GM23338 (cell line): ENCODE measurements at regions not wholly inside any gene's neighbourhood (a gene's known extent, or its start where the extent isn't known, plus 50 kb on each side); places are given as distances from the start of the nearest gene placed in this dataset.

Experiments
- ATAC-seq: fragments of 200-7000 bp; cut with Tn5 transposase; 3 replicates; pipeline ENCODE4 v1.9.1; 2020
- DNase-seq: peaks from one replicate; pipeline ENCODE4 v3.0.0-alpha.2; 2015; ENCODE audit warnings: low spot score
- H2AFZ ChIP-seq: fragments of 200-600 bp; sonication (generic); 2 replicates; pipeline ENCODE4 v1.8.0; 2016; ENCODE audit warnings: antibody characterized with exemption, mild to moderate bottlenecking, moderate library complexity
- H3F3A ChIP-seq: fragments of 200-600 bp; sonication (generic); replicated peaks from 2 replicates; pipeline ENCODE4 v1.8.0; 2017; ENCODE audit warnings: antibody characterized with exemption, mixed run types, low read depth
- H3K27ac ChIP-seq: fragments of 200-600 bp; sonication (generic); 2 replicates; pipeline ENCODE4 v1.6.1; 2016; ENCODE audit warnings: low read depth
- H3K27me3 ChIP-seq: fragments of 200-600 bp; sonication (generic); 2 replicates; pipeline ENCODE4 v1.8.0; 2016; ENCODE audit warnings: mild to moderate bottlenecking, mixed run types, moderate library complexity; ENCODE audit not compliant: insufficient read depth
- H3K36me3 ChIP-seq: fragments of 200-600 bp; sonication (generic); 2 replicates; pipeline ENCODE4 v1.8.0; 2016; ENCODE audit warnings: mild to moderate bottlenecking; ENCODE audit not compliant: insufficient read depth
- H3K4me1 ChIP-seq: fragments of 200-600 bp; sonication (generic); 2 replicates; pipeline ENCODE4 v1.8.0; 2016; ENCODE audit warnings: mild to moderate bottlenecking, moderate library complexity; ENCODE audit not compliant: insufficient read depth
- H3K4me2 ChIP-seq: fragments of 200-600 bp; sonication (generic); 2 replicates; pipeline ENCODE4 v1.7.1; 2017; ENCODE audit warnings: mixed run types
- H3K4me3 ChIP-seq: fragments of 200-600 bp; sonication (generic); 2 replicates; pipeline ENCODE4 v1.6.1; 2016; ENCODE audit warnings: mixed run types
- H3K79me2 ChIP-seq: fragments of 200-600 bp; sonication (generic); replicated peaks from 2 replicates; pipeline ENCODE4 v1.8.0; 2017; ENCODE audit warnings: mild to moderate bottlenecking; ENCODE audit not compliant: insufficient read depth
- H3K9me2 ChIP-seq: fragments of 200-600 bp; sonication (generic); 2 replicates; pipeline ENCODE4 v1.8.0; 2017; ENCODE audit not compliant: insufficient read depth
- H4K20me1 ChIP-seq: fragments of 200-600 bp; sonication (generic); replicated peaks from 2 replicates; pipeline ENCODE4 v1.8.0; 2017; ENCODE audit warnings: mild to moderate bottlenecking; ENCODE audit not compliant: insufficient read depth
- H3K27ac Mint-ChIP-seq: 2 replicates; pipeline ENCODE4 v1.8.0; 2020; ENCODE audit warnings: inconsistent platforms, mild to moderate bottlenecking, moderate library complexity, mixed read lengths
- H3K27me3 Mint-ChIP-seq: 3 replicates; pipeline ENCODE4 v1.8.0; 2022; ENCODE audit warnings: low read depth, mild to moderate bottlenecking, moderate library complexity, mixed read lengths, inconsistent platforms; ENCODE audit not compliant: insufficient read depth, poor library complexity
- H3K36me3 Mint-ChIP-seq: 3 replicates; pipeline ENCODE4 v1.8.0; 2021; ENCODE audit warnings: low read depth, mild to moderate bottlenecking, inconsistent platforms, moderate library complexity, mixed read lengths
- H3K4me1 Mint-ChIP-seq: 3 replicates; pipeline ENCODE4 v1.8.0; 2020; ENCODE audit warnings: mild to moderate bottlenecking, inconsistent platforms, mixed read lengths
- H3K4me3 Mint-ChIP-seq: 3 replicates; pipeline ENCODE4 v1.8.0; 2021; ENCODE audit warnings: moderate library complexity, mild to moderate bottlenecking, inconsistent platforms, mixed read lengths
- H3K9me3 Mint-ChIP-seq: 3 replicates; pipeline ENCODE4 v1.8.0; 2020; ENCODE audit warnings: moderate library complexity, mild to moderate bottlenecking, inconsistent platforms, mixed read lengths
- EZH2 ChIP-seq: fragments of 200-600 bp; sonication (generic); IDR thresholded peaks from one replicate; pipeline ENCODE4 v1.8.0; 2017; ENCODE audit warnings: antibody characterized with exemption, mild to moderate bottlenecking, low read depth; ENCODE audit not compliant: unreplicated experiment
- EZH2phosphoT487 ChIP-seq: fragments of 200-600 bp; sonication (generic); IDR thresholded peaks from one replicate; pipeline ENCODE4 v1.8.1; 2018; ENCODE audit warnings: antibody characterized with exemption; ENCODE audit not compliant: unreplicated experiment
- JUNB ChIP-seq: IDR thresholded peaks from one replicate; pipeline ENCODE4 v1.6.1; 2016; ENCODE audit warnings: antibody characterized with exemption; ENCODE audit not compliant: unreplicated experiment
- NANOG ChIP-seq: IDR thresholded peaks from 2 replicates; pipeline ENCODE4 v1.6.1; 2016; ENCODE audit warnings: antibody characterized with exemption, borderline replicate concordance
- STAT1 ChIP-seq: IDR thresholded peaks from one replicate; pipeline ENCODE4 v1.6.1; 2016; ENCODE audit warnings: antibody characterized with exemption; ENCODE audit not compliant: unreplicated experiment
- ZNF114 ChIP-seq: fragments of 250-450 bp; sonication (Bioruptor Pico); IDR thresholded peaks from 2 replicates; pipeline ENCODE4 v1.5.0; 2020; ENCODE audit warnings: mild to moderate bottlenecking, moderate library complexity
- ZNF331 ChIP-seq: fragments of 250-450 bp; sonication (Bioruptor Pico); IDR thresholded peaks from 2 replicates; pipeline ENCODE4 v1.5.0; 2020; ENCODE audit warnings: low read depth, mild to moderate bottlenecking, moderate library complexity
- TF ChIP-seq, protein P1 (sequence below): IDR thresholded peaks from 2 replicates; pipeline ENCODE4 v1.6.1; 2016; ENCODE audit warnings: antibody characterized with exemption
- TF ChIP-seq, protein P2 (sequence below): IDR thresholded peaks from one replicate; pipeline ENCODE4 v1.6.1; 2018; ENCODE audit warnings: antibody characterized with exemption; ENCODE audit not compliant: unreplicated experiment
- TF ChIP-seq, protein P3 (sequence below): fragments of 250-450 bp; sonication (Bioruptor Pico); IDR thresholded peaks from 2 replicates; pipeline ENCODE4 v1.5.0; 2020; ENCODE audit warnings: mild to moderate bottlenecking, moderate library complexity
- TF ChIP-seq, protein P4 (sequence below), 2 experiments: fragments of 200-600 bp in 1 of 2; sonication (generic) in 1 of 2; conservative IDR thresholded peaks; 2 replicates each; pipeline versions ENCODE4 v1.5.1 to v1.6.1; 2016 to 2017; ENCODE audit warnings: antibody characterized with exemption in 2 of 2, low read depth in 2 of 2, mild to moderate bottlenecking in 2 of 2, moderate library complexity in 1 of 2

DNA sequence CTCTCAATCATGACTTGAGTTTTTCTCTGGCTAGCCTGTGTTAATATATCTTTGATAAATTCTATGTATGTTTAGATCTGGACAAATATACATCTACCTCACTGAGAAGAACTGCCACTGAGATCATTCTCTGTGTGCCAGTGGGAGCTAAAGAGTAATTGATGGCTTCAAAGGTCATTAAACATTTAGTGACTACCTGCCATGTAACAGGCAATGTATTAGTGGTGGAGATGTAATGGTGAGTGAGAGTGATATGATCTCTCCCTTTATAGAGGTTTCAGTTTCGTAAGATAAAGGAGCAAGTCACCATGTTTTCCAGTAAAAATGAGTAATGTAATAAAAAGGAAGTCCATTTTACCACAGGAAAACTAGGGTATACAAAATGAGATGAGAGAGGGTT is 235.8 kb upstream of the CDH8 start (continued):
- TF ChIP-seq, protein P1, sequence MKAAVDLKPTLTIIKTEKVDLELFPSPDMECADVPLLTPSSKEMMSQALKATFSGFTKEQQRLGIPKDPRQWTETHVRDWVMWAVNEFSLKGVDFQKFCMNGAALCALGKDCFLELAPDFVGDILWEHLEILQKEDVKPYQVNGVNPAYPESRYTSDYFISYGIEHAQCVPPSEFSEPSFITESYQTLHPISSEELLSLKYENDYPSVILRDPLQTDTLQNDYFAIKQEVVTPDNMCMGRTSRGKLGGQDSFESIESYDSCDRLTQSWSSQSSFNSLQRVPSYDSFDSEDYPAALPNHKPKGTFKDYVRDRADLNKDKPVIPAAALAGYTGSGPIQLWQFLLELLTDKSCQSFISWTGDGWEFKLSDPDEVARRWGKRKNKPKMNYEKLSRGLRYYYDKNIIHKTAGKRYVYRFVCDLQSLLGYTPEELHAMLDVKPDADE, result no peak
- TF ChIP-seq EZH2phosphoT487 (no peak), STAT1 (no peak), NANOG (no peak)
- TF ChIP-seq, protein P2, sequence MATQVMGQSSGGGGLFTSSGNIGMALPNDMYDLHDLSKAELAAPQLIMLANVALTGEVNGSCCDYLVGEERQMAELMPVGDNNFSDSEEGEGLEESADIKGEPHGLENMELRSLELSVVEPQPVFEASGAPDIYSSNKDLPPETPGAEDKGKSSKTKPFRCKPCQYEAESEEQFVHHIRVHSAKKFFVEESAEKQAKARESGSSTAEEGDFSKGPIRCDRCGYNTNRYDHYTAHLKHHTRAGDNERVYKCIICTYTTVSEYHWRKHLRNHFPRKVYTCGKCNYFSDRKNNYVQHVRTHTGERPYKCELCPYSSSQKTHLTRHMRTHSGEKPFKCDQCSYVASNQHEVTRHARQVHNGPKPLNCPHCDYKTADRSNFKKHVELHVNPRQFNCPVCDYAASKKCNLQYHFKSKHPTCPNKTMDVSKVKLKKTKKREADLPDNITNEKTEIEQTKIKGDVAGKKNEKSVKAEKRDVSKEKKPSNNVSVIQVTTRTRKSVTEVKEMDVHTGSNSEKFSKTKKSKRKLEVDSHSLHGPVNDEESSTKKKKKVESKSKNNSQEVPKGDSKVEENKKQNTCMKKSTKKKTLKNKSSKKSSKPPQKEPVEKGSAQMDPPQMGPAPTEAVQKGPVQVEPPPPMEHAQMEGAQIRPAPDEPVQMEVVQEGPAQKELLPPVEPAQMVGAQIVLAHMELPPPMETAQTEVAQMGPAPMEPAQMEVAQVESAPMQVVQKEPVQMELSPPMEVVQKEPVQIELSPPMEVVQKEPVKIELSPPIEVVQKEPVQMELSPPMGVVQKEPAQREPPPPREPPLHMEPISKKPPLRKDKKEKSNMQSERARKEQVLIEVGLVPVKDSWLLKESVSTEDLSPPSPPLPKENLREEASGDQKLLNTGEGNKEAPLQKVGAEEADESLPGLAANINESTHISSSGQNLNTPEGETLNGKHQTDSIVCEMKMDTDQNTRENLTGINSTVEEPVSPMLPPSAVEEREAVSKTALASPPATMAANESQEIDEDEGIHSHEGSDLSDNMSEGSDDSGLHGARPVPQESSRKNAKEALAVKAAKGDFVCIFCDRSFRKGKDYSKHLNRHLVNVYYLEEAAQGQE, result no peak

DNA sequence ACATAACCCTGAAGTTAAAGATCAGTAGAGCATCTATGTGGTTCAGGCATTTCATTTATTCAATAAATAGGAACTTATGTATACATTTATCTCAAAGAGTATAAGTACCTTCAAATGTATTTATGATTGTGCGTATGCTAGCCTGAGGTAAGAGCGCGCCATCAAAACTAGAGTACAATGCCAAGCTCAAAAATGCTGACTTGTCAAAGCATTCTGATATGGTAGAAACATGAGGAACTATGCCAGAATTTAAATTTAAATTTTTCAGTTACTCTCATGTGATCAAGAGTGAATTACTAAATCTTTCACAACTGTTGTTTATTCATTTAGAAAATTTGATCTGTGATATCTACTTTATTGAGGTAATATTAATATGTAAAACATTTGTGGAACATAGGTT is 225.5 kb upstream of the CDH8 start:
- Mint-ChIP-seq H3K4me1 (peaks cover 8% of the 10 kb centered on the region; the same call in 2 of the 3 replicates), H3K4me3 (no peak overlapping the region), H3K36me3 (peaks cover 3% of the 10 kb centered on the region; the same call in 1 of the 3 replicates), H3K27me3 (no peaks in the 10 kb centered on the region), H3K9me3 (peaks cover 12% of the 10 kb centered on the region; the same call in 2 of the 3 replicates), H3K27ac (no peak overlapping the region)
- Histone ChIP-seq H3K4me2 (no peak overlapping the region), H2AFZ (no peak overlapping the region), H3K27me3 (no peaks in the 10 kb centered on the region), H4K20me1 (no peaks in the 10 kb centered on the region), H3K9me2 (no peaks in the 10 kb centered on the region), H3K27ac (no peak overlapping the region), H3K4me1 (peaks cover 5% of the 10 kb centered on the region; the same call in 1 of the 2 replicates), H3F3A (no peaks in the 10 kb centered on the region), H3K36me3 (no peaks in the 10 kb centered on the region), H3K79me2 (no peaks in the 10 kb centered on the region), H3K4me3 (no peak overlapping the region)
- TF ChIP-seq, protein P3, sequence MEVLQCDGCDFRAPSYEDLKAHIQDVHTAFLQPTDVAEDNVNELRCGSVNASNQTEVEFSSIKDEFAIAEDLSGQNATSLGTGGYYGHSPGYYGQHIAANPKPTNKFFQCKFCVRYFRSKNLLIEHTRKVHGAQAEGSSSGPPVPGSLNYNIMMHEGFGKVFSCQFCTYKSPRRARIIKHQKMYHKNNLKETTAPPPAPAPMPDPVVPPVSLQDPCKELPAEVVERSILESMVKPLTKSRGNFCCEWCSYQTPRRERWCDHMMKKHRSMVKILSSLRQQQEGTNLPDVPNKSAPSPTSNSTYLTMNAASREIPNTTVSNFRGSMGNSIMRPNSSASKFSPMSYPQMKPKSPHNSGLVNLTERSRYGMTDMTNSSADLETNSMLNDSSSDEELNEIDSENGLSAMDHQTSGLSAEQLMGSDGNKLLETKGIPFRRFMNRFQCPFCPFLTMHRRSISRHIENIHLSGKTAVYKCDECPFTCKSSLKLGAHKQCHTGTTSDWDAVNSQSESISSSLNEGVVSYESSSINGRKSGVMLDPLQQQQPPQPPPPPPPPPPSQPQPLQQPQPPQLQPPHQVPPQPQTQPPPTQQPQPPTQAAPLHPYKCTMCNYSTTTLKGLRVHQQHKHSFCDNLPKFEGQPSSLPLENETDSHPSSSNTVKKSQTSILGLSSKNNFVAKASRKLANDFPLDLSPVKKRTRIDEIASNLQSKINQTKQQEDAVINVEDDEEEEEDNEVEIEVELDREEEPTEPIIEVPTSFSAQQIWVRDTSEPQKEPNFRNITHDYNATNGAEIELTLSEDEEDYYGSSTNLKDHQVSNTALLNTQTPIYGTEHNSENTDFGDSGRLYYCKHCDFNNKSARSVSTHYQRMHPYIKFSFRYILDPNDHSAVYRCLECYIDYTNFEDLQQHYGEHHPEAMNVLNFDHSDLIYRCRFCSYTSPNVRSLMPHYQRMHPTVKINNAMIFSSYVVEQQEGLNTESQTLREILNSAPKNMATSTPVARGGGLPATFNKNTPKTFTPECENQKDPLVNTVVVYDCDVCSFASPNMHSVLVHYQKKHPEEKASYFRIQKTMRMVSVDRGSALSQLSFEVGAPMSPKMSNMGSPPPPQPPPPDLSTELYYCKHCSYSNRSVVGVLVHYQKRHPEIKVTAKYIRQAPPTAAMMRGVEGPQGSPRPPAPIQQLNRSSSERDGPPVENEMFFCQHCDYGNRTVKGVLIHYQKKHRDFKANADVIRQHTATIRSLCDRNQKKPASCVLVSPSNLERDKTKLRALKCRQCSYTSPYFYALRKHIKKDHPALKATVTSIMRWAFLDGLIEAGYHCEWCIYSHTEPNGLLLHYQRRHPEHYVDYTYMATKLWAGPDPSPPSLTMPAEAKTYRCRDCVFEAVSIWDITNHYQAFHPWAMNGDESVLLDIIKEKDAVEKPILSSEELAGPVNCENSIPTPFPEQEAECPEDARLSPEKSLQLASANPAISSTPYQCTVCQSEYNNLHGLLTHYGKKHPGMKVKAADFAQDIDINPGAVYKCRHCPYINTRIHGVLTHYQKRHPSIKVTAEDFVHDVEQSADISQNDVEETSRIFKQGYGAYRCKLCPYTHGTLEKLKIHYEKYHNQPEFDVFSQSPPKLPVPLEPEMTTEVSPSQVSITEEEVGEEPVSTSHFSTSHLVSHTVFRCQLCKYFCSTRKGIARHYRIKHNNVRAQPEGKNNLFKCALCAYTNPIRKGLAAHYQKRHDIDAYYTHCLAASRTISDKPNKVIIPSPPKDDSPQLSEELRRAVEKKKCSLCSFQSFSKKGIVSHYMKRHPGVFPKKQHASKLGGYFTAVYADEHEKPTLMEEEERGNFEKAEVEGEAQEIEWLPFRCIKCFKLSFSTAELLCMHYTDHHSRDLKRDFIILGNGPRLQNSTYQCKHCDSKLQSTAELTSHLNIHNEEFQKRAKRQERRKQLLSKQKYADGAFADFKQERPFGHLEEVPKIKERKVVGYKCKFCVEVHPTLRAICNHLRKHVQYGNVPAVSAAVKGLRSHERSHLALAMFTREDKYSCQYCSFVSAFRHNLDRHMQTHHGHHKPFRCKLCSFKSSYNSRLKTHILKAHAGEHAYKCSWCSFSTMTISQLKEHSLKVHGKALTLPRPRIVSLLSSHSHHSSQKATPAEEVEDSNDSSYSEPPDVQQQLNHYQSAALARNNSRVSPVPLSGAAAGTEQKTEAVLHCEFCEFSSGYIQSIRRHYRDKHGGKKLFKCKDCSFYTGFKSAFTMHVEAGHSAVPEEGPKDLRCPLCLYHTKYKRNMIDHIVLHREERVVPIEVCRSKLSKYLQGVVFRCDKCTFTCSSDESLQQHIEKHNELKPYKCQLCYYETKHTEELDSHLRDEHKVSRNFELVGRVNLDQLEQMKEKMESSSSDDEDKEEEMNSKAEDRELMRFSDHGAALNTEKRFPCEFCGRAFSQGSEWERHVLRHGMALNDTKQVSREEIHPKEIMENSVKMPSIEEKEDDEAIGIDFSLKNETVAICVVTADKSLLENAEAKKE (CRISPR knock-in tag), result no peak
- TF ChIP-seq EZH2 (no peak), ZNF331 (CRISPR knock-in tag) (no peak), JUNB (no peak), EZH2phosphoT487 (no peak), NANOG (no peak), ZNF114 (CRISPR knock-in tag) (no peak)
- TF ChIP-seq, protein P4, sequence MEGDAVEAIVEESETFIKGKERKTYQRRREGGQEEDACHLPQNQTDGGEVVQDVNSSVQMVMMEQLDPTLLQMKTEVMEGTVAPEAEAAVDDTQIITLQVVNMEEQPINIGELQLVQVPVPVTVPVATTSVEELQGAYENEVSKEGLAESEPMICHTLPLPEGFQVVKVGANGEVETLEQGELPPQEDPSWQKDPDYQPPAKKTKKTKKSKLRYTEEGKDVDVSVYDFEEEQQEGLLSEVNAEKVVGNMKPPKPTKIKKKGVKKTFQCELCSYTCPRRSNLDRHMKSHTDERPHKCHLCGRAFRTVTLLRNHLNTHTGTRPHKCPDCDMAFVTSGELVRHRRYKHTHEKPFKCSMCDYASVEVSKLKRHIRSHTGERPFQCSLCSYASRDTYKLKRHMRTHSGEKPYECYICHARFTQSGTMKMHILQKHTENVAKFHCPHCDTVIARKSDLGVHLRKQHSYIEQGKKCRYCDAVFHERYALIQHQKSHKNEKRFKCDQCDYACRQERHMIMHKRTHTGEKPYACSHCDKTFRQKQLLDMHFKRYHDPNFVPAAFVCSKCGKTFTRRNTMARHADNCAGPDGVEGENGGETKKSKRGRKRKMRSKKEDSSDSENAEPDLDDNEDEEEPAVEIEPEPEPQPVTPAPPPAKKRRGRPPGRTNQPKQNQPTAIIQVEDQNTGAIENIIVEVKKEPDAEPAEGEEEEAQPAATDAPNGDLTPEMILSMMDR (conservative IDR thresholded peaks at IDR 0.05; ENCODE audit: low read depth in 2 of 2), result no peak
- TF ChIP-seq, protein P1, result no peak
- ATAC-seq, result no peak
- no peak for DNase-seq
